ENCODE measurements at regions not wholly inside any gene's neighbourhood (a gene's known extent, or its start where the extent isn't known, plus 50 kb on each side); places are given as distances from the start of the nearest gene placed in this dataset.

GRCh38 chr2:6077585-6077984 is 385.4 kb downstream of the SOX11 start:
- Mint-ChIP-seq H3K27me3 (ENCODE audit: low read depth) (no peaks in the 10 kb centered on the region), H3K27ac (no peak overlapping the region), H3K4me3 (no peak overlapping the region), H3K36me3 (ENCODE audit: low read depth) (no peaks in the 10 kb centered on the region), H3K4me1 (ENCODE audit: low read depth) (no peaks in the 10 kb centered on the region), H3K9me3 (no peaks in the 10 kb centered on the region)

GRCh38 chr2:6078414-6078813 is 386.2 kb downstream of the SOX11 start:
- Mint-ChIP-seq H3K4me1 (ENCODE audit: low read depth) (no peaks in the 10 kb centered on the region), H3K4me3 (no peak overlapping the region), H3K27me3 (ENCODE audit: low read depth) (no peaks in the 10 kb centered on the region), H3K36me3 (ENCODE audit: low read depth) (no peaks in the 10 kb centered on the region), H3K9me3 (no peaks in the 10 kb centered on the region), H3K27ac (no peak overlapping the region)

- Mint-ChIP-seq H3K4me3 (no peak overlapping the region), H3K36me3 (ENCODE audit: low read depth) (no peaks in the 10 kb centered on the region), H3K27ac (no peak overlapping the region), H3K27me3 (ENCODE audit: low read depth) (no peaks in the 10 kb centered on the region), H3K9me3 (no peaks in the 10 kb centered on the region), H3K4me1 (ENCODE audit: low read depth) (no peaks in the 10 kb centered on the region)
Measured at GRCh38 chr2:6079405-6079804, 387.2 kb downstream of the SOX11 start.

- H3K4me1 Mint-ChIP-seq (ENCODE audit: low read depth) = no peaks in the 10 kb centered on the region
- H3K4me3 Mint-ChIP-seq = no peak overlapping the region
- no peaks in the 10 kb centered on the region for H3K27me3 Mint-ChIP-seq (ENCODE audit: low read depth)
- no peaks in the 10 kb centered on the region for H3K36me3 Mint-ChIP-seq (ENCODE audit: low read depth)
- H3K27ac Mint-ChIP-seq = no peak overlapping the region
- H3K9me3 Mint-ChIP-seq = no peaks in the 10 kb centered on the region
Measured at GRCh38 chr2:6080932-6081753, 389.0 kb downstream of the SOX11 start.

GRCh38 chr2:6081955-6082624 is 389.9 kb downstream of the SOX11 start:
- Mint-ChIP-seq H3K36me3 (ENCODE audit: low read depth) (no peaks in the 10 kb centered on the region), H3K27me3 (ENCODE audit: low read depth) (no peaks in the 10 kb centered on the region), H3K4me1 (ENCODE audit: low read depth) (no peaks in the 10 kb centered on the region), H3K9me3 (no peaks in the 10 kb centered on the region), H3K27ac (no peak overlapping the region), H3K4me3 (no peak overlapping the region)

GRCh38 chr2:6082625-6083018 is 390.4 kb downstream of the SOX11 start:
- Mint-ChIP-seq H3K36me3 (ENCODE audit: low read depth) (no peaks in the 10 kb centered on the region), H3K4me3 (no peak overlapping the region), H3K4me1 (ENCODE audit: low read depth) (no peaks in the 10 kb centered on the region), H3K9me3 (no peaks in the 10 kb centered on the region), H3K27ac (no peak overlapping the region), H3K27me3 (ENCODE audit: low read depth) (no peaks in the 10 kb centered on the region)

GRCh38 chr2:6083136-6083535 is 391.0 kb downstream of the SOX11 start:
- Mint-ChIP-seq H3K27ac (no peak overlapping the region), H3K9me3 (no peaks in the 10 kb centered on the region), H3K36me3 (ENCODE audit: low read depth) (no peaks in the 10 kb centered on the region), H3K27me3 (ENCODE audit: low read depth) (no peaks in the 10 kb centered on the region), H3K4me3 (no peak overlapping the region), H3K4me1 (ENCODE audit: low read depth) (no peaks in the 10 kb centered on the region)

GRCh38 chr2:6089474-6089873 is 397.3 kb downstream of the SOX11 start:
- no peaks in the 10 kb centered on the region for H3K4me1 Mint-ChIP-seq (ENCODE audit: low read depth)
- no peak overlapping the region for H3K27ac Mint-ChIP-seq
- H3K36me3 Mint-ChIP-seq (ENCODE audit: low read depth) = no peaks in the 10 kb centered on the region
- H3K9me3 Mint-ChIP-seq = no peaks in the 10 kb centered on the region
- H3K4me3 Mint-ChIP-seq = no peak overlapping the region
- H3K27me3 Mint-ChIP-seq (ENCODE audit: low read depth) = no peaks in the 10 kb centered on the region

- Mint-ChIP-seq H3K4me3 (no peak overlapping the region), H3K27me3 (ENCODE audit: low read depth) (no peaks in the 10 kb centered on the region), H3K27ac (no peak overlapping the region), H3K36me3 (ENCODE audit: low read depth) (no peaks in the 10 kb centered on the region), H3K9me3 (peaks cover 4% of the 10 kb centered on the region), H3K4me1 (ENCODE audit: low read depth) (no peaks in the 10 kb centered on the region)
Measured at GRCh38 chr2:6103372-6103771, 411.2 kb downstream of the SOX11 start.

- Mint-ChIP-seq H3K4me3 (no peak overlapping the region), H3K9me3 (peaks cover 4% of the 10 kb centered on the region), H3K4me1 (ENCODE audit: low read depth) (no peaks in the 10 kb centered on the region), H3K27ac (no peak overlapping the region), H3K36me3 (ENCODE audit: low read depth) (no peaks in the 10 kb centered on the region), H3K27me3 (ENCODE audit: low read depth) (no peaks in the 10 kb centered on the region)
Measured at GRCh38 chr2:6103949-6104348, 411.8 kb downstream of the SOX11 start.

- Mint-ChIP-seq H3K36me3 (ENCODE audit: low read depth) (no peaks in the 10 kb centered on the region), H3K9me3 (peaks cover 4% of the 10 kb centered on the region), H3K27me3 (ENCODE audit: low read depth) (no peaks in the 10 kb centered on the region), H3K27ac (no peak overlapping the region), H3K4me3 (no peak overlapping the region), H3K4me1 (ENCODE audit: low read depth) (no peaks in the 10 kb centered on the region)
Measured at GRCh38 chr2:6107290-6107689, 415.1 kb downstream of the SOX11 start.

GRCh38 chr2:6109831-6110230 is 417.6 kb downstream of the SOX11 start:
- H3K27me3 Mint-ChIP-seq (ENCODE audit: low read depth) = no peaks in the 10 kb centered on the region
- H3K36me3 Mint-ChIP-seq (ENCODE audit: low read depth) = no peaks in the 10 kb centered on the region
- no peaks in the 10 kb centered on the region for H3K9me3 Mint-ChIP-seq
- H3K4me3 Mint-ChIP-seq = no peak overlapping the region
- H3K27ac Mint-ChIP-seq = no peak overlapping the region
- H3K4me1 Mint-ChIP-seq (ENCODE audit: low read depth) = no peaks in the 10 kb centered on the region

- Mint-ChIP-seq H3K4me3 (no peak overlapping the region), H3K36me3 (ENCODE audit: low read depth) (no peaks in the 10 kb centered on the region), H3K27ac (no peak overlapping the region), H3K27me3 (ENCODE audit: low read depth) (no peaks in the 10 kb centered on the region), H3K9me3 (no peaks in the 10 kb centered on the region), H3K4me1 (ENCODE audit: low read depth) (no peaks in the 10 kb centered on the region)
Measured at GRCh38 chr2:6111781-6112261, 419.6 kb downstream of the SOX11 start.

- no peak overlapping the region for H3K27ac Mint-ChIP-seq
- H3K36me3 Mint-ChIP-seq (ENCODE audit: low read depth) = no peaks in the 10 kb centered on the region
- H3K4me3 Mint-ChIP-seq = no peak overlapping the region
- no peaks in the 10 kb centered on the region for H3K9me3 Mint-ChIP-seq
- H3K4me1 Mint-ChIP-seq (ENCODE audit: low read depth) = no peaks in the 10 kb centered on the region
- H3K27me3 Mint-ChIP-seq (ENCODE audit: low read depth) = no peaks in the 10 kb centered on the region
Measured at GRCh38 chr2:6113786-6114185, 421.6 kb downstream of the SOX11 start.

GRCh38 chr2:6127718-6128117 is 435.5 kb downstream of the SOX11 start:
- no peak overlapping the region for H3K27ac Mint-ChIP-seq
- H3K9me3 Mint-ChIP-seq = no peaks in the 10 kb centered on the region
- H3K4me1 Mint-ChIP-seq (ENCODE audit: low read depth) = no peaks in the 10 kb centered on the region
- no peaks in the 10 kb centered on the region for H3K36me3 Mint-ChIP-seq (ENCODE audit: low read depth)
- H3K4me3 Mint-ChIP-seq = no peak overlapping the region
- no peaks in the 10 kb centered on the region for H3K27me3 Mint-ChIP-seq (ENCODE audit: low read depth)
